ENCODE measurements at regions not wholly inside any gene's neighbourhood (a gene's known extent, or its start where the extent isn't known, plus 50 kb on each side); places are given as distances from the start of the nearest gene placed in this dataset.

GRCh38 chr4:42313872-42314271 lies 83.4 kb upstream of the SHISA3 start:
- Histone ChIP-seq H3K9me3 (no peaks in the 10 kb centered on the region), H3K36me3 (no peaks in the 10 kb centered on the region), H3K27ac (replicated peaks in 1 of 4) (no peak overlapping the region), H3K27me3 (peaks cover 0 to 6% (median 0%) of the 10 kb centered on the region in 4 donors), H3K4me1 (no peaks in the 10 kb centered on the region), H3K4me3 (no peak overlapping the region)
- no peak for DNase-seq (ENCODE audit: extremely low spot score)
- TF ChIP-seq POLR2A (IDR thresholded peaks at IDR 0.05; ENCODE audit: low read depth) (no peak), POLR2AphosphoS5 (IDR thresholded peaks at IDR 0.05) (no peak), EP300 (IDR thresholded peaks at IDR 0.05) (no peak), CTCF (IDR thresholded peaks at IDR 0.05) (no peak)
- WGBS = 94% methylated on average over 16 of the region's 16 CpGs
- intact Hi-C loops (cut with DNase I) = no loop called here

- intact Hi-C loops (cut with DNase I) = no loop called here
- no peaks in the 10 kb centered on the region for H3K36me3 ChIP-seq
- H3K4me1 ChIP-seq = no peaks in the 10 kb centered on the region
- H3K9me3 ChIP-seq = no peaks in the 10 kb centered on the region
- TF ChIP-seq EP300 (IDR thresholded peaks at IDR 0.05) (no peak), POLR2A (IDR thresholded peaks at IDR 0.05; ENCODE audit: low read depth) (no peak), CTCF (IDR thresholded peaks at IDR 0.05) (no peak), POLR2AphosphoS5 (IDR thresholded peaks at IDR 0.05) (no peak)
- peaks cover 0 to 6% (median 0%) of the 10 kb centered on the region in 4 donors for H3K27me3 ChIP-seq
- H3K27ac ChIP-seq (replicated peaks in 1 of 4) = no peak overlapping the region
- 94% methylated on average over 4 of the region's 28 CpGs for WGBS
- no peak overlapping the region for H3K4me3 ChIP-seq
- no peak for DNase-seq (ENCODE audit: extremely low spot score)
Measured at GRCh38 chr4:42315231-42315630, 82.1 kb upstream of the SHISA3 start.

GRCh38 chr4:42320822-42321388 lies 76.4 kb upstream of the SHISA3 start:
- H3K36me3 ChIP-seq = no peaks in the 10 kb centered on the region
- DNase-seq (ENCODE audit: extremely low spot score) = no peak
- 80% methylated on average over 10 of the region's 10 CpGs for WGBS
- no peaks in the 10 kb centered on the region for H3K4me1 ChIP-seq
- TF ChIP-seq CTCF (IDR thresholded peaks at IDR 0.05) = no peak
- TF ChIP-seq EP300 (IDR thresholded peaks at IDR 0.05) = no peak
- no peak for TF ChIP-seq POLR2A (IDR thresholded peaks at IDR 0.05; ENCODE audit: low read depth)
- no peak for TF ChIP-seq POLR2AphosphoS5 (IDR thresholded peaks at IDR 0.05)
- no peak overlapping the region for H3K4me3 ChIP-seq
- H3K27ac ChIP-seq (replicated peaks in 1 of 4) = no peak overlapping the region
- no peaks in the 10 kb centered on the region for H3K9me3 ChIP-seq
- H3K27me3 ChIP-seq = no peaks in the 10 kb centered on the region
- intact Hi-C loops (cut with DNase I) = no loop called here

GRCh38 chr4:42326040-42326439 lies 71.2 kb upstream of the SHISA3 start:
- TF ChIP-seq EP300 (IDR thresholded peaks at IDR 0.05) = no peak
- TF ChIP-seq POLR2AphosphoS5 (IDR thresholded peaks at IDR 0.05) = no peak
- TF ChIP-seq CTCF (IDR thresholded peaks at IDR 0.05) = no peak
- no peak for TF ChIP-seq POLR2A (IDR thresholded peaks at IDR 0.05; ENCODE audit: low read depth)
- WGBS = 60% methylated on average over 5 of the region's 5 CpGs
- Histone ChIP-seq H3K36me3 (no peaks in the 10 kb centered on the region), H3K27me3 (no peaks in the 10 kb centered on the region), H3K27ac (replicated peaks in 1 of 4) (no peak overlapping the region), H3K4me3 (no peak overlapping the region), H3K4me1 (peaks cover 0 to 4% (median under 1%) of the 10 kb centered on the region in 4 donors), H3K9me3 (no peaks in the 10 kb centered on the region)
- no peak for DNase-seq (ENCODE audit: extremely low spot score)
- intact Hi-C loops (cut with DNase I) = no loop called here

- intact Hi-C loops (cut with DNase I) = no loop called here
- 56% methylated on average over 2 of the region's 2 CpGs for WGBS
- H3K9me3 ChIP-seq = no peaks in the 10 kb centered on the region
Measured at GRCh38 chr4:42326524-42326923, 70.8 kb upstream of the SHISA3 start.

More at GRCh38 chr4:42326524-42326923, 70.8 kb upstream of the SHISA3 start:
- Histone ChIP-seq H3K4me3 (no peak overlapping the region), H3K27me3 (no peaks in the 10 kb centered on the region), H3K4me1 (peaks cover 0 to 4% (median 2%) of the 10 kb centered on the region in 4 donors), H3K27ac (replicated peaks in 1 of 4) (no peak overlapping the region), H3K36me3 (no peaks in the 10 kb centered on the region)
- no peak for DNase-seq (ENCODE audit: extremely low spot score)
- TF ChIP-seq EP300 (IDR thresholded peaks at IDR 0.05) = no peak
- no peak for TF ChIP-seq POLR2A (IDR thresholded peaks at IDR 0.05; ENCODE audit: low read depth)
- TF ChIP-seq POLR2AphosphoS5 (IDR thresholded peaks at IDR 0.05) = no peak
- no peak for TF ChIP-seq CTCF (IDR thresholded peaks at IDR 0.05)
